Adrenal gland (tissue), 9 donors: ENCODE measurements at regions not wholly inside any gene's neighbourhood (a gene's known extent, or its start where the extent isn't known, plus 50 kb on each side); places are given as distances from the start of the nearest gene placed in this dataset.

Experiments used
- DNase-seq, 7 donors: peaks; one replicate each; pipeline ENCODE4 v3.0.0-alpha.2; 2019 to 2020
- H3K27ac ChIP-seq, 5 donors: fragments of 200-600 bp; sonication (generic) in 4 of 5; 1 replicate in 3 of 5; 2 replicates in 2 of 5; pipeline versions ENCODE4 v1.5.1 to v1.8.0; 2016 to 2020; ENCODE audit warnings: mild to moderate bottlenecking in 1 of 5
- H3K27me3 ChIP-seq: fragments of 200-600 bp; 2 replicates; pipeline ENCODE4 v1.8.0; 2021
- H3K36me3 ChIP-seq, 2 donors: fragments of 200-600 bp; replicated peaks in 1 of 2; 1 replicate in 1 of 2; 2 replicates in 1 of 2; pipeline versions ENCODE4 v1.5.1 to v1.8.0; 2018 to 2022
- H3K4me1 ChIP-seq, 2 donors: fragments of 200-600 bp; replicated peaks in 1 of 2; 1 replicate in 1 of 2; 2 replicates in 1 of 2; pipeline versions ENCODE4 v1.5.1 to v1.8.0; 2018 to 2021
- H3K4me3 ChIP-seq, 4 donors: fragments of 200-600 bp; sonication (generic) in 3 of 4; one replicate each; pipeline ENCODE4 v1.5.1; 2016 to 2018
- H3K9me3 ChIP-seq, 3 donors: fragments of 200-600 bp; sonication (generic) in 1 of 3; replicated peaks in 1 of 3; 1 replicate in 2 of 3; 2 replicates in 1 of 3; pipeline versions ENCODE4 v1.5.1 to v1.8.0; 2016 to 2021
- CTCF ChIP-seq, 6 experiments: fragments of 450-650 bp in 4 of 6; fragments of 200-600 bp in 2 of 6; sonication (generic) in 1 of 6; IDR thresholded peaks; 1 replicate in 5 of 6; 2 replicates in 1 of 6; pipeline versions ENCODE4 v1.5.1 to v1.8.0; 2016 to 2021; ENCODE audit warnings: antibody characterized with exemption in 6 of 6, mild to moderate bottlenecking in 2 of 6, moderate library complexity in 1 of 6
- POLR2A ChIP-seq, 2 donors: fragments of 450-650 bp; IDR thresholded peaks; one replicate each; pipeline ENCODE4 v1.6.1; 2017; ENCODE audit warnings: antibody characterized with exemption in 2 of 2, mild to moderate bottlenecking in 2 of 2, moderate library complexity in 1 of 2
- WGBS, 4 donors: extraction: QIAGEN DNeasy Blood & Tissue Kit in 2 of 4; methylation state at CpG; one replicate each; pipeline versions ENCODE4 v1.1.5 to v1.1.7; 2013 to 2017; 5-methylcytosine and 5-hydroxymethylcytosine counted together
- intact Hi-C, 2 donors: fragments of 100-400 bp; cut with DNase I; formaldehyde crosslinking; loops; one replicate each; pipeline versions ENCODE4 v1.14.1 to v1.15.0; 2022 to 2023
- donor health status: healthy with polysubstance abuse.
- donor health status: Bipolar disorder and iron deficiency.
- donor health status: DM: yes; HTN: yes; CAD: no.
- donor health status: DM: no; HTN: no; CAD: no.
- donor health status: DM: no; HTN: no; CAD: no.

DNA sequence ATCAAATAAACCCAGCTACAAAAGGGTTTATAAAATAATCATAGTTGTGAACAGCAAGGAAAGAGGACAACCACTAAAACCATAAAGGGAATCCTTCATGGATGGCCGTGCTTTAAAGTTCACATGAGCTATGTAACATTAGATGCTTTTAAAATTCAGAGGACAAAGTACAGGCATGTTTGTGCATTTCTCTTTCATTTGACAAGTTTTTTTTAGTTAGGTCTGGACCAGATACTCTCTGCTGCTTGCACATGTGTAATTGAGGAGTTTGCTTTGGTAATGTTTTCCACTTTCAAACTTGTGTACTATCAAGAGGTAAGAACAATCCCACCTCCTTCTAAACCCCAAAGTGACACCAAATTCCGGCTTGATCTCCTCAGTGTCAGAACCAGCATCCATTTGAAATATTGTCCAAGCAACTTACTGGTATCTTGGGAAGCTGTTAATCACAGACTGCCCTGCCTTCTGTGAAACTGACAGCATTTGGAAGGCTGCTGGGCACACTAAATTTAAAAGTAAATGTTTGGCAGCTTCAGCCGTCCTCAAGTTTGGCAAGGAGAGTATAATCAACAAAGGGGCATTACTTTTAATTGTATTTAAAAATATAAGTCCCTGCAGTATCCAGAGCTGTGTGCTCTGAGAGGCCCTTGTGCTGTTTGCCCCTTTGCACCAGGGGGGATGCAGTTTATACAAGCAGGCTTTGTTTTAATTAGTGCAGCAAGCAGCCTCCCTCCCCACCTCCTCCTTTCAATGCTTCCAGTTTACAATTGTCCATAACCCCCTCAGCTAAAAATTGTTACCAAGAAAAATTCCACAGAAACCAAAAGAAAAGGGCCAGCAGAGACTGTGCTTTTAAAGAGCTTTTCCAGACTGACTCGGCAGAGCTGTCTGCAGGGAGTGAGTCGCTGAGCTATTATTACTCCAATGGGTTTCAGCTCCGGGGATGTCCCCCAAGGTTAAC is 328.3 kb upstream of the MPDZ start:
- no peaks in the 10 kb centered on the region for H3K36me3 ChIP-seq
- no peaks in the 10 kb centered on the region for H3K27me3 ChIP-seq
- 30 to 34% (median 32%) methylated on average over 6 of the region's 6 CpGs for WGBS, 4 donors
- H3K9me3 ChIP-seq: no peaks in the 10 kb centered on the region
- H3K4me1 ChIP-seq: no peaks in the 10 kb centered on the region
- H3K27ac ChIP-seq: no peak overlapping the region
- no peak for DNase-seq
- no peak overlapping the region for H3K4me3 ChIP-seq
- intact Hi-C loops: no loop called here
- TF ChIP-seq POLR2A (IDR thresholded peaks at IDR 0.05) (no peak), CTCF (IDR thresholded peaks at IDR 0.05) (no peak)

DNA sequence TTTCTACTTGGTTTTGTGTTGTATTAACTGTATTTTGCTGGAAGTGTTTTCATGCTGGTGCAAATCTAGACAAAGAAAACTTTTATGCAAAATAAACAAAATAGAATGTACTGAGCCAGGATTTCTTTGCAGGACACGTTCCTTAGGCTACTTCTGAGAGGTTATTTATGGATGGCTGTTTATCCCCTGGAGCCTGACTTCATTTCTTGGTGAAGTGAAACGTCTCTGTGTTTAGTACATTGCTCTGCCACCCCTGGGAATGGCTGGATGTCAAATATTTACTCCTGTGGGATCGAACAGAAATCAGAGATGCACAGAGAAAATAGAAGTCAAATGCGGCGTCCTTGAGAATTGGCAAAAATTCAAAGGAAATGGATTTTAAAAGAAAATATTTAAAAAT is 327.1 kb upstream of the MPDZ start:
- no peaks in the 10 kb centered on the region for H3K4me1 ChIP-seq
- H3K27ac ChIP-seq: no peak overlapping the region
- WGBS, 4 donors: 48 to 58% (median 55%) methylated on average over 5 of the region's 5 CpGs
- intact Hi-C loops: no loop called here
- no peaks in the 10 kb centered on the region for H3K27me3 ChIP-seq
- H3K9me3 ChIP-seq: no peaks in the 10 kb centered on the region
- H3K4me3 ChIP-seq: no peak overlapping the region
- H3K36me3 ChIP-seq: no peaks in the 10 kb centered on the region
- TF ChIP-seq POLR2A (IDR thresholded peaks at IDR 0.05) (no peak), CTCF (IDR thresholded peaks at IDR 0.05) (no peak)
- DNase-seq: no peak

- 50 to 76% (median 65%) methylated on average over 1 to 3 of the region's 3 CpGs for WGBS, 4 donors
- intact Hi-C loops: no loop called here
Observed at GRCh38 chr9:13603921-13604320, 324.4 kb upstream of the MPDZ start.

DNA sequence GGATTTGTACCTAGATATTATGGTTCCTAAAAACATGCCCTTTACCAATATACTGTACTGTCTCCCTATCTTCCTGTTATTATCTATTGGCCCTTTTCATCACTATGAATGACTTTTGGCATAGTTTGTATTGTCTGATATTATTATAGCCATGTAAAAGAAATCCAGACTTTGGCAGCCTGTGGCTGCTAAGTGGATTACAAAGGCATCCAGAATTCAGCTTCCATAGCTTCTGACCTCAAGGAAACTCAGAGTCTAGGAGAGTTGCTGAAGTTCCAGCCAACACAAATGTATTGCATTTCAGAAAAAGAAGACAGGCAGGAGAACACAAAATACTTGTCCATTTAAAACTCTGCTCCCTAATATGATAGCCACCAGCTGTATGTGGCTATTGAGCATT is 319.2 kb upstream of the MPDZ start:
- no peaks in the 10 kb centered on the region for H3K36me3 ChIP-seq
- intact Hi-C loops: no loop called here
- no peaks in the 10 kb centered on the region for H3K27me3 ChIP-seq
- TF ChIP-seq POLR2A (IDR thresholded peaks at IDR 0.05) (no peak), CTCF (IDR thresholded peaks at IDR 0.05) (no peak)
- H3K9me3 ChIP-seq: no peaks in the 10 kb centered on the region
- DNase-seq: no peak
- no peaks in the 10 kb centered on the region for H3K4me1 ChIP-seq
- no peak overlapping the region for H3K4me3 ChIP-seq
- no peak overlapping the region for H3K27ac ChIP-seq

More at GRCh38 chr9:13603921-13604320, 324.4 kb upstream of the MPDZ start:
- Histone ChIP-seq H3K4me1 (no peaks in the 10 kb centered on the region), H3K27me3 (no peaks in the 10 kb centered on the region), H3K4me3 (no peak overlapping the region), H3K27ac (no peak overlapping the region), H3K9me3 (no peaks in the 10 kb centered on the region), H3K36me3 (no peaks in the 10 kb centered on the region)
- no peak for DNase-seq
- TF ChIP-seq CTCF (IDR thresholded peaks at IDR 0.05) (no peak), POLR2A (IDR thresholded peaks at IDR 0.05) (no peak)
